Mucosa of descending colon (tissue), 3 donors: ENCODE measurements at regions not wholly inside any gene's neighbourhood (a gene's known extent, or its start where the extent isn't known, plus 50 kb on each side); places are given as distances from the start of the nearest gene placed in this dataset.

Experiments used
- ATAC-seq: fragments of 200-7000 bp; cut with Tn5 transposase; one replicate; pipeline ENCODE4 v1.9.1; 2020; ENCODE audit warnings: mild to moderate bottlenecking, moderate library complexity
- DNase-seq, 3 donors: peaks; one replicate each; pipeline ENCODE4 v3.0.0-alpha.2; 2020
- H3K36me3 ChIP-seq: fragments of 200-600 bp; one replicate; pipeline ENCODE4 v1.8.0; 2021; ENCODE audit warnings: low read depth, mild to moderate bottlenecking
- H3K4me1 ChIP-seq: fragments of 200-600 bp; one replicate; pipeline ENCODE4 v1.8.0; 2021; ENCODE audit warnings: low read depth, mild to moderate bottlenecking
- H3K4me3 ChIP-seq: fragments of 200-600 bp; one replicate; pipeline ENCODE4 v1.8.0; 2021; ENCODE audit warnings: mild to moderate bottlenecking
- H3K9me3 ChIP-seq: fragments of 200-600 bp; one replicate; pipeline ENCODE4 v1.8.0; 2021; ENCODE audit warnings: mild to moderate bottlenecking
- intact Hi-C, 2 donors: fragments of 100-400 bp; cut with DNase I in 1 of 2; cut with micrococcal nuclease in 1 of 2; formaldehyde crosslinking; loops; one replicate each; pipeline versions ENCODE4 v1.11.0 to v1.11.1; 2022; cut with DNase I, micrococcal nuclease
- TF ChIP-seq, protein P1 (sequence below): fragments of 200-600 bp; IDR thresholded peaks from one replicate; pipeline ENCODE4 v1.8.0; 2022; ENCODE audit warnings: antibody characterized with exemption, mild to moderate bottlenecking
- donor health status: DM: no; HTN: no; CAD: no; lungs with moderate emphysema.
- donor health status: DM: no; HTN: no; CAD: no.
- donor health status: DM: no; HTN: yes; CAD: no.

DNA sequence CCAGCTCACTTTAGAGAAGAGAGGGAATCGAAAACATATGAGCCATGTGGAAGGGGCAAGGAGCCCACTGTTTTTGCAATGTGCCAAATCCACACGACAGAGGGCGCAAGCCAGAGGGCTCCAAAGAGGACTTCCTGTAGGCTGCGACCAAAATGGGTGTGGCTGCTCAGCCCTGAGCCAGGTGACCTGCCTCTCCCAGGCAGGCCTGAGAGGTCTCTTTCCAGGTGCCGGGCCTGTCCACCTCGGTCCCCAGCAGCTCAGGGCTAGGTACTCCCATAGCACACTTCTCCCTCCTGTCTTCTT, 153.8 kb downstream of the TTC32 start:
- Histone ChIP-seq H3K4me1 (no peaks in the 10 kb centered on the region), H3K36me3 (no peaks in the 10 kb centered on the region), H3K4me3 (no peak overlapping the region), H3K9me3 (no peaks in the 10 kb centered on the region)
- intact Hi-C loops = no loop called here
- ATAC-seq (no peak), DNase-seq (no peak)
- TF ChIP-seq, protein P1, sequence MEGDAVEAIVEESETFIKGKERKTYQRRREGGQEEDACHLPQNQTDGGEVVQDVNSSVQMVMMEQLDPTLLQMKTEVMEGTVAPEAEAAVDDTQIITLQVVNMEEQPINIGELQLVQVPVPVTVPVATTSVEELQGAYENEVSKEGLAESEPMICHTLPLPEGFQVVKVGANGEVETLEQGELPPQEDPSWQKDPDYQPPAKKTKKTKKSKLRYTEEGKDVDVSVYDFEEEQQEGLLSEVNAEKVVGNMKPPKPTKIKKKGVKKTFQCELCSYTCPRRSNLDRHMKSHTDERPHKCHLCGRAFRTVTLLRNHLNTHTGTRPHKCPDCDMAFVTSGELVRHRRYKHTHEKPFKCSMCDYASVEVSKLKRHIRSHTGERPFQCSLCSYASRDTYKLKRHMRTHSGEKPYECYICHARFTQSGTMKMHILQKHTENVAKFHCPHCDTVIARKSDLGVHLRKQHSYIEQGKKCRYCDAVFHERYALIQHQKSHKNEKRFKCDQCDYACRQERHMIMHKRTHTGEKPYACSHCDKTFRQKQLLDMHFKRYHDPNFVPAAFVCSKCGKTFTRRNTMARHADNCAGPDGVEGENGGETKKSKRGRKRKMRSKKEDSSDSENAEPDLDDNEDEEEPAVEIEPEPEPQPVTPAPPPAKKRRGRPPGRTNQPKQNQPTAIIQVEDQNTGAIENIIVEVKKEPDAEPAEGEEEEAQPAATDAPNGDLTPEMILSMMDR = no peak

DNA sequence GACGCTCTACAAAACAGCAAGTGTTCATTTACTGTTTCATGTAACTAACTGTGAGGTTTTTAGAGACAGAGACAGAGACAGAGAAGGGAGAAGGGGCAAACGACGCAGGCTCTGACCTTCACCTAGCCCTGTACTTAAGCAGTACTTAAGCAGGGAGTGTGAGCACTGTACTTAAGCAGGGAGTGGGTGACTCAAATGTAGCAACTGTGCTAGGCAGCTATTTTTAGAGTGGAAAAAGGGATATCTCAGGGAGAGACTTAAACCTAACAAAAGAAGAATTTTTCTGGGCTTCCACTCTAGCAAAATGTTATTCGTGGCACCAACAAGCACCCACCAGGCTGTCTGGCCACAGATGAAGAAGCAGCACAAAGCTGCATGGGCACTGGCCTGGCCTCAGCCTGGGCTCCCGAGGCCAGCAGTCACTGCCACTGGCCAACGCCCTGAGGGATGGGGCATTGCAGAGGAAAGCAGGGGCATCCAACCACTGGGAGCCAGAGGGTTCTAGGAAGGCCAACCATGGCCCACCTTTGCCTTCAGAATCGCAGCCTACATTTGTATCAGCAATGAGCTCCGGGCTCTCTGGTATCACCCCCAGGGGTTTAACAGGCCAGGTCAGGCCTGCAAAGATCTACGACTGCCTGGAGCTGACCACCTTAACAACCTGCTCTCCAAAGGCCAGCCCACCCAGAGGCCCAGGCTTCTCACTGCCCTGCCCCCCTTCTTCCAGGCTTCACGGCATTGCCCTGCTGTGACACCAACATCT, 154.3 kb downstream of the TTC32 start:
- Histone ChIP-seq H3K36me3 (no peaks in the 10 kb centered on the region), H3K4me3 (no peak overlapping the region), H3K4me1 (no peaks in the 10 kb centered on the region), H3K9me3 (no peaks in the 10 kb centered on the region)
- intact Hi-C loops = no loop called here
- no peak for DNase-seq
- ATAC-seq = no peak
- TF ChIP-seq, protein P1 = no peak

DNA sequence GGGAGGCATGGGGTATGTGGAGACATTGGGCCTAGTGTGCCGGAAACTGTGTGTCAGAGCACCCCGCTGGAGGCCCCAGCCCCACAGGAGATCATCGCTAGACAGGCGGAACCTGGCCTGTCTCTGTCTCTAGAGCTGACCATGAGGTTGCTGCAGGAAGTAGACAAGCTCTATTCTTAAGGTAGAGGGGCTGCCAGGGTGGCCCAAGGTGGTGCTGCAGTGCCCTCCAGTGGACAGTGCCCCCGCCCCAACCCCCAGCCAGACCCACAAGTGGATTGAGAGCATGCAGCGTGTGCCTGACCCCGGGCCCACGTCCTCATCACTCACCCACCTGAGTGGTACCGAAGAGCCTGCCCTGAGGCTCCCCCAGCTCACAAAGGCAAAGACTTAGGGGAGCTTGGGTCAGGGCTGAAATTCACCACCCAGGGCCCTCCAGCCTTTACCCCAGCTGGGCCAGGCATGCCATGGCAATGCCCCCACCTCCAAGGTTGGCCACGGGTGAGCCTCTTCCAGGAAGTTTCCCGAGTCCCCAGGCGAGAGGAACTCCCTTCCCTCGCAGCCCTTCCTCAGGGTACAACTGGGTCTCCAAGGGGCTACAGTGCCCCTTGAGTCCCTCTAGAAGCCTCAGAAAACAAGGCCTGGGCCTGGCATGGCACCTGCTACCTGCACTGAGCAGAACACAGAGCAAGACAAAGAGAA, 155.0 kb downstream of the TTC32 start:
- no peak overlapping the region for H3K4me3 ChIP-seq
- no peaks in the 10 kb centered on the region for H3K4me1 ChIP-seq
- DNase-seq = no peak
- intact Hi-C loops = no loop called here
- peak; percentile 28 for ATAC-seq
- H3K36me3 ChIP-seq = no peaks in the 10 kb centered on the region
- TF ChIP-seq, protein P1 = no peak
- no peaks in the 10 kb centered on the region for H3K9me3 ChIP-seq

DNA sequence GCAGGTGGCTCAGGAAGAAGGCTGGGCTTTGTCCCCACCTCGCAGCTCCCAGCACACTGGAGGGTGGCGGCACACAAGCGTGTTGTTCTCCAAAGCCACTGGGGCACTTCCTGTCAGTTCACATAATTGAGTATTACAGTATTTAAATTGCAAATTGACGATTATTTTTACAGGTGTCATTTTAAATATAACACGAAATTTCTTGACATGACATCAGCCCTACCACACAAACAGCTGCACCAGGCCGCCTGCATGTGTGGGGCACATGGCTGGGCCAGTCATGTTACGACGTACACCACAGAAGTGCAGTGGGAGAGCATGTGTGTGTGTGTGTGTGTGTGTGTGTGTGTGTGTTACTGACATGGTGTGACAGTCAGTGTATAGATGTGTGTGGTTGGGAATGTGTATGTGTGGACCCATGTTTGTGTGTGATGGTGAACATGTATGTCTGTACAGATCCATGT, 155.6 kb downstream of the TTC32 start:
- TF ChIP-seq, protein P1 = no peak
- Histone ChIP-seq H3K4me1 (no peaks in the 10 kb centered on the region), H3K36me3 (no peaks in the 10 kb centered on the region), H3K4me3 (no peak overlapping the region), H3K9me3 (no peaks in the 10 kb centered on the region)
- ATAC-seq = no peak
- DNase-seq = no peak
- intact Hi-C loops = no loop called here

DNA sequence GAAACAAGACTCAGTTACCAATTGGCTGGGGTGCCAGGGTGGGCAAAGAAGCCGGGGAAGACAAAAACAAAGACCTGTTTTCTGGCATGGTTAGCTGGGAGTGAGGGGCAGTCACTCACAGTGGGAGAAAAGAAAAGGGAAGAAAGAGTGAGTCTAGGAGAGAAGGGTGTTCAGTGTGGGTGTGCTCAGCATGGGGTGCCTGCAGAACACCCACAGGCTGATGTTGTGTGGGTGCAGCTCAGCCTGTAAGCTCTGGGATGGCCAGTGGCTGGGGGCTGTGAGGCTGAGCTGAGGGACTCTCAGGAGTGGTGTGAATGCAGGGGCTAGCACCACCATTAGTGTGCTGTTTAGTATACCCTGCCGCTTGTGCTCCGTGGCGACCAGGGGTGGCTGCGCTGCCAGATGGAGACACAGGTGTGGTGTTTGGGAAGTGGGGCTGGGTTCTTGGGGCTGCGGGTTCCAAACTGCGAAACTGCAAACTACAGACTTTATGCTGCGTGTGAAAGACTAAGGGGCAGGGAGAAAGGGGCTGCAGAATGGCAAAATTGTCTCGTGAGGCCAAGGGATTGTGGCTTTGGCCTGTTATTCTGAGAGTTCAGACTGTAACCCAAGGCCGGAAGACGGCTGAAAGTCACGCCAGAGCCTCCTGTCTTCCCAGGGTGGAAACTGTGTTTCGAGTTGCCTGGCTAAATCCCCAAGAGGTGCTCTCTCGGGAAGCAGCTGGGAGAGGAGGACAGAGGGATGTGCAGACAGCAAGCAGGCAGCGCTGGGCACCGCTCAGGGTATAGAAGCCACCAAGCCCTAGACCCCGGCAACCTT, 156.3 kb downstream of the TTC32 start:
- ATAC-seq (no peak), DNase-seq (no peak)
- Histone ChIP-seq H3K4me1 (no peaks in the 10 kb centered on the region), H3K4me3 (no peak overlapping the region), H3K36me3 (no peaks in the 10 kb centered on the region), H3K9me3 (no peaks in the 10 kb centered on the region)
- intact Hi-C loops = no loop called here
- TF ChIP-seq, protein P1 = no peak
